ENCODE measurements at regions not wholly inside any gene's neighbourhood (a gene's known extent, or its start where the extent isn't known, plus 50 kb on each side); places are given as distances from the start of the nearest gene placed in this dataset.

GRCh38 chr2:209070262-209070661 lies 353.6 kb upstream of the MAP2 start:
- H4K8ac ChIP-seq (ENCODE audit: extremely low read depth, insufficient read depth, low read length): no peak overlapping the region
- no peak overlapping the region for H3K4me2 ChIP-seq (ENCODE audit: insufficient read depth in 1 of 2, low read depth in 2 of 2, low read length in 2 of 2)
- H3K9ac ChIP-seq (replicated peaks in 1 of 4; ENCODE audit: extremely low read depth in 1 of 4, low read depth in 3 of 4, low read length in 3 of 4): no peak overlapping the region
- H3K14ac ChIP-seq (ENCODE audit: insufficient read length): no peak overlapping the region
- H4K20me1 ChIP-seq (replicated peaks in 1 of 2; ENCODE audit: control insufficient read depth in 1 of 2, insufficient read depth in 2 of 2, low read length in 2 of 2): no peaks in the 10 kb centered on the region
- H2BK15ac ChIP-seq (ENCODE audit: low read length): no peak overlapping the region
- H4K5ac ChIP-seq (ENCODE audit: insufficient read length, low read depth, low read length): no peak overlapping the region
- no peaks in the 10 kb centered on the region for H3K79me1 ChIP-seq (ENCODE audit: low read depth, low read length)
- CTCF ChIA-PET (ENCODE audit: partially characterized antibody): no interaction called here
- no peak overlapping the region for H3K18ac ChIP-seq (ENCODE audit: extremely low read depth, low read length)
- H2BK12ac ChIP-seq (ENCODE audit: low read depth, low read length): no peak overlapping the region
- no peak overlapping the region for H3K4me3 ChIP-seq (ENCODE audit: extremely low read depth in 1 of 4, insufficient read depth in 2 of 4, low read depth in 3 of 4, low read length in 4 of 4)
- TF ChIP-seq BRCA1 (IDR thresholded peaks at IDR 0.05; ENCODE audit: low read depth, low read length) (no peak), YY1 (IDR thresholded peaks at IDR 0.05; ENCODE audit: low read depth, low read length) (no peak), KDM1A (IDR thresholded peaks at IDR 0.05; ENCODE audit: borderline replicate concordance, low read length) (no peak), SUZ12 (IDR thresholded peaks at IDR 0.05; ENCODE audit: low read length) (no peak), TBP (IDR thresholded peaks at IDR 0.05; ENCODE audit: low read depth, low read length) (no peak), SAP30 (IDR thresholded peaks at IDR 0.05; ENCODE audit: insufficient read depth, insufficient replicate concordance, low read length) (no peak), GTF2F1 (IDR thresholded peaks at IDR 0.05; ENCODE audit: borderline replicate concordance, low read depth, low read length) (no peak), SRF (IDR thresholded peaks at IDR 0.05; ENCODE audit: low read depth, low read length) (no peak), TCF12 (IDR thresholded peaks at IDR 0.05; ENCODE audit: low read depth, low read length) (no peak), RFX5 (IDR thresholded peaks at IDR 0.05; ENCODE audit: borderline replicate concordance, low read depth, low read length) (no peak), TAF7 (optimal IDR thresholded peaks at IDR 0.05; ENCODE audit: borderline replicate concordance, low read depth, low read length) (no peak), JUND (IDR thresholded peaks at IDR 0.05; ENCODE audit: low read length) (no peak)
- no peak overlapping the region for H4K91ac ChIP-seq (replicated peaks; ENCODE audit: insufficient read length, low read length)
- WGBS, 2 experiments (ENCODE audit: extremely low coverage in 1 of 2, insufficient coverage in 1 of 2, insufficient read length in 1 of 2, insufficient replicate concordance in 2 of 2, low coverage in 1 of 2, low lambda C conversion rate in 2 of 2, missing lambda C conversion rate in 1 of 2): 89% methylated on average over 1 of the region's 1 CpG; no CpG with 5 or more reads in 1 of the 2 experiments
- H2AFZ ChIP-seq (ENCODE audit: low read length): no peak overlapping the region
- no peaks in the 10 kb centered on the region for H3K23me2 ChIP-seq (ENCODE audit: low read depth, low read length)
- H3K4me1 ChIP-seq (replicated peaks in 1 of 4; ENCODE audit: control insufficient read depth in 3 of 4, insufficient read depth in 4 of 4, low read length in 3 of 4): peaks cover 0 to 2% (median 0%) of the 10 kb centered on the region in 4 experiments; a peak in 2 of 7 replicates
- DNase-seq (ENCODE audit: low read depth in 1 of 2, low spot score in 2 of 2) (no peak), FAIRE-seq (no peak)
- H2BK120ac ChIP-seq (replicated peaks; ENCODE audit: low read depth, low read length): no peak overlapping the region
- no peaks in the 10 kb centered on the region for H3K79me2 ChIP-seq (ENCODE audit: control insufficient read depth in 1 of 2, insufficient read depth in 2 of 2, low read length in 2 of 2)
- no peak overlapping the region for H2BK5ac ChIP-seq (ENCODE audit: low read depth, low read length)
- POLR2A ChIA-PET (ENCODE audit: partially characterized antibody): no interaction called here
- H3K27ac ChIP-seq (ENCODE audit: low read depth, low read length): no peak overlapping the region
- no peak overlapping the region for H3K56ac ChIP-seq (replicated peaks; ENCODE audit: insufficient read length, low read depth, low read length)
- H3K27me3 ChIP-seq (replicated peaks in 1 of 4; ENCODE audit: control insufficient read depth in 3 of 4, extremely low read depth in 1 of 4, insufficient read depth in 3 of 4, low read length in 3 of 4): no peaks in the 10 kb centered on the region
- H3K9me3 ChIP-seq (ENCODE audit: insufficient read depth in 2 of 2, low read depth in 1 of 2, low read length in 1 of 2): no peaks in the 10 kb centered on the region
- no peak overlapping the region for H2BK20ac ChIP-seq (ENCODE audit: low read length)
- H2AK5ac ChIP-seq (ENCODE audit: low read depth, low read length): no peak overlapping the region
- no peak overlapping the region for H3K4ac ChIP-seq (replicated peaks; ENCODE audit: insufficient read length, low read depth, low read length)
- H3K23ac ChIP-seq (ENCODE audit: insufficient read length): no peak overlapping the region
- no peaks in the 10 kb centered on the region for H3K36me3 ChIP-seq (ENCODE audit: control insufficient read depth in 2 of 4, insufficient read depth in 4 of 4, low read length in 3 of 4)
